RWPE1 (cell line): ENCODE measurements at regions not wholly inside any gene's neighbourhood (a gene's known extent, or its start where the extent isn't known, plus 50 kb on each side); places are given as distances from the start of the nearest gene placed in this dataset.

ENCODE experiments used
- CTCF ChIA-PET: fragments of 350-600 bp; sonication (Branson Sonifier 250); formaldehyde crosslinking; extraction: SDS; loops from one replicate; lab custom pipeline; 2021; lab: Yijun Ruan, JAX
- POLR2A ChIA-PET: fragments of 400-600 bp; formaldehyde crosslinking; extraction: SDS; loops from one replicate; lab custom pipeline; 2020; ENCODE audit warnings: antibody characterized with exemption; ENCODE audit not compliant: low non-redundant PET; lab: Yijun Ruan, JAX
- DNase-seq: peaks from one replicate; pipeline ENCODE4 v3.0.0; 2012; ENCODE audit warnings: low spot score
- H3K27ac ChIP-seq: fragments of 450-650 bp; 2 replicates; pipeline ENCODE4 v1.5.1; 2017
- TF ChIP-seq, protein P1 (sequence below): fragments of 450-650 bp; conservative IDR thresholded peaks from 2 replicates; pipeline ENCODE4 v1.5.1; 2017; ENCODE audit warnings: low read depth, mild to moderate bottlenecking

- POLR2A ChIA-PET = no interaction called here
- TF ChIP-seq, protein P1, sequence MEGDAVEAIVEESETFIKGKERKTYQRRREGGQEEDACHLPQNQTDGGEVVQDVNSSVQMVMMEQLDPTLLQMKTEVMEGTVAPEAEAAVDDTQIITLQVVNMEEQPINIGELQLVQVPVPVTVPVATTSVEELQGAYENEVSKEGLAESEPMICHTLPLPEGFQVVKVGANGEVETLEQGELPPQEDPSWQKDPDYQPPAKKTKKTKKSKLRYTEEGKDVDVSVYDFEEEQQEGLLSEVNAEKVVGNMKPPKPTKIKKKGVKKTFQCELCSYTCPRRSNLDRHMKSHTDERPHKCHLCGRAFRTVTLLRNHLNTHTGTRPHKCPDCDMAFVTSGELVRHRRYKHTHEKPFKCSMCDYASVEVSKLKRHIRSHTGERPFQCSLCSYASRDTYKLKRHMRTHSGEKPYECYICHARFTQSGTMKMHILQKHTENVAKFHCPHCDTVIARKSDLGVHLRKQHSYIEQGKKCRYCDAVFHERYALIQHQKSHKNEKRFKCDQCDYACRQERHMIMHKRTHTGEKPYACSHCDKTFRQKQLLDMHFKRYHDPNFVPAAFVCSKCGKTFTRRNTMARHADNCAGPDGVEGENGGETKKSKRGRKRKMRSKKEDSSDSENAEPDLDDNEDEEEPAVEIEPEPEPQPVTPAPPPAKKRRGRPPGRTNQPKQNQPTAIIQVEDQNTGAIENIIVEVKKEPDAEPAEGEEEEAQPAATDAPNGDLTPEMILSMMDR = no peak
- DNase-seq = no peak
- CTCF ChIA-PET = no interaction called here
- no peak overlapping the region for H3K27ac ChIP-seq
Observed at GRCh38 chr10:130338636-130339024, 202.4 kb downstream of the GLRX3 start.

DNA sequence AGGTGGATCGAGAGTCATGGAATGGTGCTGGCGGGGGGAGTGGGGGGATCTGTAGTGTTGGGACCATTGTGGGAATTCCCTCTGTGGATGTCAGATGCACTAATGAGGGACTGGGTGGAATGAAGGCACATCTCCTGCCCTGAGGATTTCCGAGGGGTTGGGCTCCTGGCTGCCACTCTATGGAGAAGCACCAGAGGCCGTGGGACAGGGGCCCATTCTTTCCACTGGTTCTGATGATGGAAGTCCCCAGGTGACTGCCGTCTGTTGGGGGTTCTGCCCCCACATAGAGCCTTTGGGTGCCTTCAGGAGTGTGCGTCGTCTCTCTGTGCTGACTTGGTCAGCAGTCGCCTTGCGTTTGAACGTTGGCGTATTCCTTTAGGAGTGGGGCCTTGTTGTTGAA lies 202.9 kb downstream of the GLRX3 start:
- TF ChIP-seq, protein P1 = no peak
- POLR2A ChIA-PET = no interaction called here

GRCh38 chr10:130339911-130340310 lies 203.7 kb downstream of the GLRX3 start:
- no peak for DNase-seq
- H3K27ac ChIP-seq = no peak overlapping the region
- ChIA-PET POLR2A (no interaction called here), CTCF (no interaction called here)
- TF ChIP-seq, protein P1 = no peak

More for the DNA sequence above, 202.9 kb downstream of the GLRX3 start:
- H3K27ac ChIP-seq = no peak overlapping the region
- CTCF ChIA-PET = no interaction called here
- no peak for DNase-seq

- ChIA-PET CTCF (no interaction called here), POLR2A (no interaction called here)
- no peak overlapping the region for H3K27ac ChIP-seq
- TF ChIP-seq, protein P1 = no peak
- no peak for DNase-seq
Observed at GRCh38 chr10:130340816-130341215, 204.6 kb downstream of the GLRX3 start.

DNA sequence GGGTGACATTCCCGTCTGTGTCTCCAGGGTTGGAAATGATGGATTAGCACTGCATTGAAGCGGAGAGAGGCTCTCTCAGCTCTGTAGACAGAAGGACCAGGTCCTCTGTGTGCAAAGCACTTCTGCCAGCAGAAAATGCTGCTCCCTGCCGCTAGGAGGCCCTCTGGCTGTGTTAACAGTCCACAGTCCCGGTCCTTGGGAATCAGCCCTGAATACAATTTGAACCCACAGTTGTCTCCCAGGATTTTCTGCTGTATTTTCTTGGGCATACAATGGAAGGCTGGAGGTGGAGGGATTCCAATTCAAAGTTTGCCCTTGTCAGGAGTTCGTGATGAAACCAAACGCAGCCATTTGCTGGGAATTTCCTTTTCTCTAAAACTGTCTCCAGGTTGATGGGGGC lies 205.2 kb downstream of the GLRX3 start:
- ChIA-PET CTCF (no interaction called here), POLR2A (no interaction called here)
- H3K27ac ChIP-seq = no peak overlapping the region
- TF ChIP-seq, protein P1 = no peak
- DNase-seq = no peak

DNA sequence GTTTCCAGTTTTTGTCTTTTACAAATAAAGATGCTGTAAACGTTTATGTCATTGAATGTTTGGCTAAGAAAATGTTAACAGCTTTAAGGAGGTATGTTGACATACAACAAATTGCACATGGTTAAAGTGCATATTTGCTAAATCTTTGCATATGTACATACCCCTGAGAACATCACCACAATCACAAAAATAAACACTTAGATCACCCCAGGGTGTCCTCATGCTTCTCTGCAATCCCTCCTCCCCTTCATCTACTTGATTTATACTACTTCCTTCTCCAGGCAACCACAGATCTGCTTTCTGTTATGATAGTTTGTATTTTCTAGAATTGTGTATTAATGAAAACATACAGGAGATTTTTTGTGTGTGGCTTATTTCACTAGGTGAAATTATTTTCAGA lies 209.5 kb downstream of the GLRX3 start:
- POLR2A ChIA-PET = no interaction called here
- TF ChIP-seq, protein P1 = no peak

DNA sequence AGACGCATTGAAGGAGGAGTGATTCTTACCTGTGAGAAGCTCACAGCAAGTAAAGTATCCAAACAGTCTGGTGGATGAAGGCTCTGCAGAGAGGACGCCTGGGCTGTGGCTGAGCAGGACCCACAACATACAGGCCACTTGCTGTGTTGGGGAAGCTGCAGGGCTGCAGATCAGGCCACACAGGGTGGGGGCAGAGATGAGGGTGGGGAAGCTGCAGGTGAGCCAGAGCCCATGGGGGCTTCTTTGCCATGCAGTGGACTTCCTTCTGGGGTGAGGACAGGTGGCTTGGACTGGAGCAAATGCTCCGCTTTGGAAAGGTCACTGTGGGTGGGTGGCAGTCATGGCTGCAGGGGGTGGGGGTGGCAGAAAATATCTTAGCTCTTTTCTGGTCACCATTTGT lies 214.8 kb downstream of the GLRX3 start:
- no peak overlapping the region for H3K27ac ChIP-seq
- ChIA-PET CTCF (no interaction called here), POLR2A (no interaction called here)
- TF ChIP-seq, protein P1 = no peak
- DNase-seq = no peak

More for the DNA sequence above, 209.5 kb downstream of the GLRX3 start:
- CTCF ChIA-PET = no interaction called here
- H3K27ac ChIP-seq = no peak overlapping the region
- DNase-seq = no peak
